GM23338 (cell line): ENCODE measurements at regions not wholly inside any gene's neighbourhood (a gene's known extent, or its start where the extent isn't known, plus 50 kb on each side); places are given as distances from the start of the nearest gene placed in this dataset.

Experiments
- ATAC-seq: fragments of 200-7000 bp; cut with Tn5 transposase; 3 replicates; pipeline ENCODE4 v1.9.1; 2020
- DNase-seq: peaks from one replicate; pipeline ENCODE4 v3.0.0-alpha.2; 2015; ENCODE audit warnings: low spot score
- H2AFZ ChIP-seq: fragments of 200-600 bp; sonication (generic); 2 replicates; pipeline ENCODE4 v1.8.0; 2016; ENCODE audit warnings: antibody characterized with exemption, mild to moderate bottlenecking, moderate library complexity
- H3F3A ChIP-seq: fragments of 200-600 bp; sonication (generic); replicated peaks from 2 replicates; pipeline ENCODE4 v1.8.0; 2017; ENCODE audit warnings: antibody characterized with exemption, mixed run types, low read depth
- H3K27ac ChIP-seq: fragments of 200-600 bp; sonication (generic); 2 replicates; pipeline ENCODE4 v1.6.1; 2016; ENCODE audit warnings: low read depth
- H3K27me3 ChIP-seq: fragments of 200-600 bp; sonication (generic); 2 replicates; pipeline ENCODE4 v1.8.0; 2016; ENCODE audit warnings: mild to moderate bottlenecking, mixed run types, moderate library complexity; ENCODE audit not compliant: insufficient read depth
- H3K36me3 ChIP-seq: fragments of 200-600 bp; sonication (generic); 2 replicates; pipeline ENCODE4 v1.8.0; 2016; ENCODE audit warnings: mild to moderate bottlenecking; ENCODE audit not compliant: insufficient read depth
- H3K4me1 ChIP-seq: fragments of 200-600 bp; sonication (generic); 2 replicates; pipeline ENCODE4 v1.8.0; 2016; ENCODE audit warnings: mild to moderate bottlenecking, moderate library complexity; ENCODE audit not compliant: insufficient read depth
- H3K4me2 ChIP-seq: fragments of 200-600 bp; sonication (generic); 2 replicates; pipeline ENCODE4 v1.7.1; 2017; ENCODE audit warnings: mixed run types
- H3K4me3 ChIP-seq: fragments of 200-600 bp; sonication (generic); 2 replicates; pipeline ENCODE4 v1.6.1; 2016; ENCODE audit warnings: mixed run types
- H3K79me2 ChIP-seq: fragments of 200-600 bp; sonication (generic); replicated peaks from 2 replicates; pipeline ENCODE4 v1.8.0; 2017; ENCODE audit warnings: mild to moderate bottlenecking; ENCODE audit not compliant: insufficient read depth
- H3K9me2 ChIP-seq: fragments of 200-600 bp; sonication (generic); 2 replicates; pipeline ENCODE4 v1.8.0; 2017; ENCODE audit not compliant: insufficient read depth
- H4K20me1 ChIP-seq: fragments of 200-600 bp; sonication (generic); replicated peaks from 2 replicates; pipeline ENCODE4 v1.8.0; 2017; ENCODE audit warnings: mild to moderate bottlenecking; ENCODE audit not compliant: insufficient read depth
- H3K27ac Mint-ChIP-seq: 2 replicates; pipeline ENCODE4 v1.8.0; 2020; ENCODE audit warnings: inconsistent platforms, mild to moderate bottlenecking, moderate library complexity, mixed read lengths
- H3K27me3 Mint-ChIP-seq: 3 replicates; pipeline ENCODE4 v1.8.0; 2022; ENCODE audit warnings: low read depth, mild to moderate bottlenecking, moderate library complexity, mixed read lengths, inconsistent platforms; ENCODE audit not compliant: insufficient read depth, poor library complexity
- H3K36me3 Mint-ChIP-seq: 3 replicates; pipeline ENCODE4 v1.8.0; 2021; ENCODE audit warnings: low read depth, mild to moderate bottlenecking, inconsistent platforms, moderate library complexity, mixed read lengths
- H3K4me1 Mint-ChIP-seq: 3 replicates; pipeline ENCODE4 v1.8.0; 2020; ENCODE audit warnings: mild to moderate bottlenecking, inconsistent platforms, mixed read lengths
- H3K4me3 Mint-ChIP-seq: 3 replicates; pipeline ENCODE4 v1.8.0; 2021; ENCODE audit warnings: moderate library complexity, mild to moderate bottlenecking, inconsistent platforms, mixed read lengths
- H3K9me3 Mint-ChIP-seq: 3 replicates; pipeline ENCODE4 v1.8.0; 2020; ENCODE audit warnings: moderate library complexity, mild to moderate bottlenecking, inconsistent platforms, mixed read lengths
- CREB1 ChIP-seq: fragments of 250-450 bp; sonication (Bioruptor Pico); IDR thresholded peaks from 2 replicates; pipeline ENCODE4 v1.5.0; 2020; ENCODE audit warnings: low read depth, mild to moderate bottlenecking, moderate library complexity
- EZH2 ChIP-seq: fragments of 200-600 bp; sonication (generic); IDR thresholded peaks from one replicate; pipeline ENCODE4 v1.8.0; 2017; ENCODE audit warnings: antibody characterized with exemption, mild to moderate bottlenecking, low read depth; ENCODE audit not compliant: unreplicated experiment
- EZH2phosphoT487 ChIP-seq: fragments of 200-600 bp; sonication (generic); IDR thresholded peaks from one replicate; pipeline ENCODE4 v1.8.1; 2018; ENCODE audit warnings: antibody characterized with exemption; ENCODE audit not compliant: unreplicated experiment
- JUNB ChIP-seq: IDR thresholded peaks from one replicate; pipeline ENCODE4 v1.6.1; 2016; ENCODE audit warnings: antibody characterized with exemption; ENCODE audit not compliant: unreplicated experiment
- NANOG ChIP-seq: IDR thresholded peaks from 2 replicates; pipeline ENCODE4 v1.6.1; 2016; ENCODE audit warnings: antibody characterized with exemption, borderline replicate concordance
- POLR2AphosphoS5 ChIP-seq: IDR thresholded peaks from 2 replicates; pipeline ENCODE4 v1.6.1; 2016; ENCODE audit warnings: antibody characterized with exemption, low read depth
- STAT1 ChIP-seq: IDR thresholded peaks from one replicate; pipeline ENCODE4 v1.6.1; 2016; ENCODE audit warnings: antibody characterized with exemption; ENCODE audit not compliant: unreplicated experiment
- ZNF114 ChIP-seq: fragments of 250-450 bp; sonication (Bioruptor Pico); IDR thresholded peaks from 2 replicates; pipeline ENCODE4 v1.5.0; 2020; ENCODE audit warnings: mild to moderate bottlenecking, moderate library complexity
- ZNF331 ChIP-seq: fragments of 250-450 bp; sonication (Bioruptor Pico); IDR thresholded peaks from 2 replicates; pipeline ENCODE4 v1.5.0; 2020; ENCODE audit warnings: low read depth, mild to moderate bottlenecking, moderate library complexity
- TF ChIP-seq, protein P1 (sequence below): IDR thresholded peaks from one replicate; pipeline ENCODE4 v1.6.1; 2018; ENCODE audit warnings: antibody characterized with exemption; ENCODE audit not compliant: unreplicated experiment
- TF ChIP-seq, protein P2 (sequence below): fragments of 250-450 bp; sonication (Bioruptor Pico); IDR thresholded peaks from 2 replicates; pipeline ENCODE4 v1.5.0; 2020; ENCODE audit warnings: mild to moderate bottlenecking, moderate library complexity
- TF ChIP-seq, protein P3 (sequence below), 2 experiments: fragments of 200-600 bp in 1 of 2; sonication (generic) in 1 of 2; conservative IDR thresholded peaks; 2 replicates each; pipeline versions ENCODE4 v1.5.1 to v1.6.1; 2016 to 2017; ENCODE audit warnings: antibody characterized with exemption in 2 of 2, low read depth in 2 of 2, mild to moderate bottlenecking in 2 of 2, moderate library complexity in 1 of 2
- TF ChIP-seq, protein P4 (sequence below): IDR thresholded peaks from 2 replicates; pipeline ENCODE4 v1.6.1; 2016; ENCODE audit warnings: antibody characterized with exemption

DNA sequence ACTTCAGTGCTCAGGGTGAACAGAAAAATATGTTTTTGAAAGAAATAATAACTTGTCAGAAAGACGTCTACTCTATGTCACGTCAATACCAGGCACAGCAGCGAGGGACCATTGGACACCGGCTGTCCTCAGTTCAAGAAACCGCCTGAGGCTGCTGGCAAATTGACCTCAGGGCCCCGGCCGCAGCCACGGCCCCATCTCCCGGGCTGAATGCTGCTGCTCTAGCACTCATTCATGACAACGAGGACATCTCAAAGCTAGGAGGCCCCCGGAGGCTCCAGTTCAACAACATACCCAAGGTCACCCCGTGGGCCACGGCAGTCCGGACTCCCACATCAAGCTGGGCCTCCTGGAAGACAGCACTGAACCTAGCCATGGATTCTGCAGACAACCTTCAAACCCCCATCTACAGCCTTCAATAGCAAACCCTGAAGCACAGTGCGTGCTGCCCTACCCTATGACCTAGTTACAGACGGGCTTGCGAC, 204.0 kb upstream of the NSMCE3 start:
- H3K4me1 ChIP-seq, result peaks cover 25% of the 10 kb centered on the region
- H3K4me3 ChIP-seq, result no peak overlapping the region
- no peaks in the 10 kb centered on the region for H4K20me1 ChIP-seq
- no peak for DNase-seq
- H3K4me1 Mint-ChIP-seq, result peaks cover 29% of the 10 kb centered on the region
- no peaks in the 10 kb centered on the region for H3K36me3 ChIP-seq
- no peak overlapping the region for H3K27ac Mint-ChIP-seq
- ATAC-seq, result no peak
- H3K27ac ChIP-seq, result no peak overlapping the region
- H3F3A ChIP-seq, result no peaks in the 10 kb centered on the region
- no peaks in the 10 kb centered on the region for H3K27me3 ChIP-seq
- no peaks in the 10 kb centered on the region for H3K36me3 Mint-ChIP-seq
- H3K27me3 Mint-ChIP-seq, result peaks cover 7% of the 10 kb centered on the region
- H3K4me3 Mint-ChIP-seq, result no peak overlapping the region
- TF ChIP-seq, protein P1, sequence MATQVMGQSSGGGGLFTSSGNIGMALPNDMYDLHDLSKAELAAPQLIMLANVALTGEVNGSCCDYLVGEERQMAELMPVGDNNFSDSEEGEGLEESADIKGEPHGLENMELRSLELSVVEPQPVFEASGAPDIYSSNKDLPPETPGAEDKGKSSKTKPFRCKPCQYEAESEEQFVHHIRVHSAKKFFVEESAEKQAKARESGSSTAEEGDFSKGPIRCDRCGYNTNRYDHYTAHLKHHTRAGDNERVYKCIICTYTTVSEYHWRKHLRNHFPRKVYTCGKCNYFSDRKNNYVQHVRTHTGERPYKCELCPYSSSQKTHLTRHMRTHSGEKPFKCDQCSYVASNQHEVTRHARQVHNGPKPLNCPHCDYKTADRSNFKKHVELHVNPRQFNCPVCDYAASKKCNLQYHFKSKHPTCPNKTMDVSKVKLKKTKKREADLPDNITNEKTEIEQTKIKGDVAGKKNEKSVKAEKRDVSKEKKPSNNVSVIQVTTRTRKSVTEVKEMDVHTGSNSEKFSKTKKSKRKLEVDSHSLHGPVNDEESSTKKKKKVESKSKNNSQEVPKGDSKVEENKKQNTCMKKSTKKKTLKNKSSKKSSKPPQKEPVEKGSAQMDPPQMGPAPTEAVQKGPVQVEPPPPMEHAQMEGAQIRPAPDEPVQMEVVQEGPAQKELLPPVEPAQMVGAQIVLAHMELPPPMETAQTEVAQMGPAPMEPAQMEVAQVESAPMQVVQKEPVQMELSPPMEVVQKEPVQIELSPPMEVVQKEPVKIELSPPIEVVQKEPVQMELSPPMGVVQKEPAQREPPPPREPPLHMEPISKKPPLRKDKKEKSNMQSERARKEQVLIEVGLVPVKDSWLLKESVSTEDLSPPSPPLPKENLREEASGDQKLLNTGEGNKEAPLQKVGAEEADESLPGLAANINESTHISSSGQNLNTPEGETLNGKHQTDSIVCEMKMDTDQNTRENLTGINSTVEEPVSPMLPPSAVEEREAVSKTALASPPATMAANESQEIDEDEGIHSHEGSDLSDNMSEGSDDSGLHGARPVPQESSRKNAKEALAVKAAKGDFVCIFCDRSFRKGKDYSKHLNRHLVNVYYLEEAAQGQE, result no peak
- TF ChIP-seq, protein P2, sequence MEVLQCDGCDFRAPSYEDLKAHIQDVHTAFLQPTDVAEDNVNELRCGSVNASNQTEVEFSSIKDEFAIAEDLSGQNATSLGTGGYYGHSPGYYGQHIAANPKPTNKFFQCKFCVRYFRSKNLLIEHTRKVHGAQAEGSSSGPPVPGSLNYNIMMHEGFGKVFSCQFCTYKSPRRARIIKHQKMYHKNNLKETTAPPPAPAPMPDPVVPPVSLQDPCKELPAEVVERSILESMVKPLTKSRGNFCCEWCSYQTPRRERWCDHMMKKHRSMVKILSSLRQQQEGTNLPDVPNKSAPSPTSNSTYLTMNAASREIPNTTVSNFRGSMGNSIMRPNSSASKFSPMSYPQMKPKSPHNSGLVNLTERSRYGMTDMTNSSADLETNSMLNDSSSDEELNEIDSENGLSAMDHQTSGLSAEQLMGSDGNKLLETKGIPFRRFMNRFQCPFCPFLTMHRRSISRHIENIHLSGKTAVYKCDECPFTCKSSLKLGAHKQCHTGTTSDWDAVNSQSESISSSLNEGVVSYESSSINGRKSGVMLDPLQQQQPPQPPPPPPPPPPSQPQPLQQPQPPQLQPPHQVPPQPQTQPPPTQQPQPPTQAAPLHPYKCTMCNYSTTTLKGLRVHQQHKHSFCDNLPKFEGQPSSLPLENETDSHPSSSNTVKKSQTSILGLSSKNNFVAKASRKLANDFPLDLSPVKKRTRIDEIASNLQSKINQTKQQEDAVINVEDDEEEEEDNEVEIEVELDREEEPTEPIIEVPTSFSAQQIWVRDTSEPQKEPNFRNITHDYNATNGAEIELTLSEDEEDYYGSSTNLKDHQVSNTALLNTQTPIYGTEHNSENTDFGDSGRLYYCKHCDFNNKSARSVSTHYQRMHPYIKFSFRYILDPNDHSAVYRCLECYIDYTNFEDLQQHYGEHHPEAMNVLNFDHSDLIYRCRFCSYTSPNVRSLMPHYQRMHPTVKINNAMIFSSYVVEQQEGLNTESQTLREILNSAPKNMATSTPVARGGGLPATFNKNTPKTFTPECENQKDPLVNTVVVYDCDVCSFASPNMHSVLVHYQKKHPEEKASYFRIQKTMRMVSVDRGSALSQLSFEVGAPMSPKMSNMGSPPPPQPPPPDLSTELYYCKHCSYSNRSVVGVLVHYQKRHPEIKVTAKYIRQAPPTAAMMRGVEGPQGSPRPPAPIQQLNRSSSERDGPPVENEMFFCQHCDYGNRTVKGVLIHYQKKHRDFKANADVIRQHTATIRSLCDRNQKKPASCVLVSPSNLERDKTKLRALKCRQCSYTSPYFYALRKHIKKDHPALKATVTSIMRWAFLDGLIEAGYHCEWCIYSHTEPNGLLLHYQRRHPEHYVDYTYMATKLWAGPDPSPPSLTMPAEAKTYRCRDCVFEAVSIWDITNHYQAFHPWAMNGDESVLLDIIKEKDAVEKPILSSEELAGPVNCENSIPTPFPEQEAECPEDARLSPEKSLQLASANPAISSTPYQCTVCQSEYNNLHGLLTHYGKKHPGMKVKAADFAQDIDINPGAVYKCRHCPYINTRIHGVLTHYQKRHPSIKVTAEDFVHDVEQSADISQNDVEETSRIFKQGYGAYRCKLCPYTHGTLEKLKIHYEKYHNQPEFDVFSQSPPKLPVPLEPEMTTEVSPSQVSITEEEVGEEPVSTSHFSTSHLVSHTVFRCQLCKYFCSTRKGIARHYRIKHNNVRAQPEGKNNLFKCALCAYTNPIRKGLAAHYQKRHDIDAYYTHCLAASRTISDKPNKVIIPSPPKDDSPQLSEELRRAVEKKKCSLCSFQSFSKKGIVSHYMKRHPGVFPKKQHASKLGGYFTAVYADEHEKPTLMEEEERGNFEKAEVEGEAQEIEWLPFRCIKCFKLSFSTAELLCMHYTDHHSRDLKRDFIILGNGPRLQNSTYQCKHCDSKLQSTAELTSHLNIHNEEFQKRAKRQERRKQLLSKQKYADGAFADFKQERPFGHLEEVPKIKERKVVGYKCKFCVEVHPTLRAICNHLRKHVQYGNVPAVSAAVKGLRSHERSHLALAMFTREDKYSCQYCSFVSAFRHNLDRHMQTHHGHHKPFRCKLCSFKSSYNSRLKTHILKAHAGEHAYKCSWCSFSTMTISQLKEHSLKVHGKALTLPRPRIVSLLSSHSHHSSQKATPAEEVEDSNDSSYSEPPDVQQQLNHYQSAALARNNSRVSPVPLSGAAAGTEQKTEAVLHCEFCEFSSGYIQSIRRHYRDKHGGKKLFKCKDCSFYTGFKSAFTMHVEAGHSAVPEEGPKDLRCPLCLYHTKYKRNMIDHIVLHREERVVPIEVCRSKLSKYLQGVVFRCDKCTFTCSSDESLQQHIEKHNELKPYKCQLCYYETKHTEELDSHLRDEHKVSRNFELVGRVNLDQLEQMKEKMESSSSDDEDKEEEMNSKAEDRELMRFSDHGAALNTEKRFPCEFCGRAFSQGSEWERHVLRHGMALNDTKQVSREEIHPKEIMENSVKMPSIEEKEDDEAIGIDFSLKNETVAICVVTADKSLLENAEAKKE (CRISPR knock-in tag), result no peak
- TF ChIP-seq, protein P3, sequence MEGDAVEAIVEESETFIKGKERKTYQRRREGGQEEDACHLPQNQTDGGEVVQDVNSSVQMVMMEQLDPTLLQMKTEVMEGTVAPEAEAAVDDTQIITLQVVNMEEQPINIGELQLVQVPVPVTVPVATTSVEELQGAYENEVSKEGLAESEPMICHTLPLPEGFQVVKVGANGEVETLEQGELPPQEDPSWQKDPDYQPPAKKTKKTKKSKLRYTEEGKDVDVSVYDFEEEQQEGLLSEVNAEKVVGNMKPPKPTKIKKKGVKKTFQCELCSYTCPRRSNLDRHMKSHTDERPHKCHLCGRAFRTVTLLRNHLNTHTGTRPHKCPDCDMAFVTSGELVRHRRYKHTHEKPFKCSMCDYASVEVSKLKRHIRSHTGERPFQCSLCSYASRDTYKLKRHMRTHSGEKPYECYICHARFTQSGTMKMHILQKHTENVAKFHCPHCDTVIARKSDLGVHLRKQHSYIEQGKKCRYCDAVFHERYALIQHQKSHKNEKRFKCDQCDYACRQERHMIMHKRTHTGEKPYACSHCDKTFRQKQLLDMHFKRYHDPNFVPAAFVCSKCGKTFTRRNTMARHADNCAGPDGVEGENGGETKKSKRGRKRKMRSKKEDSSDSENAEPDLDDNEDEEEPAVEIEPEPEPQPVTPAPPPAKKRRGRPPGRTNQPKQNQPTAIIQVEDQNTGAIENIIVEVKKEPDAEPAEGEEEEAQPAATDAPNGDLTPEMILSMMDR (conservative IDR thresholded peaks at IDR 0.05; ENCODE audit: low read depth in 2 of 2), result no peak
- TF ChIP-seq, protein P4, sequence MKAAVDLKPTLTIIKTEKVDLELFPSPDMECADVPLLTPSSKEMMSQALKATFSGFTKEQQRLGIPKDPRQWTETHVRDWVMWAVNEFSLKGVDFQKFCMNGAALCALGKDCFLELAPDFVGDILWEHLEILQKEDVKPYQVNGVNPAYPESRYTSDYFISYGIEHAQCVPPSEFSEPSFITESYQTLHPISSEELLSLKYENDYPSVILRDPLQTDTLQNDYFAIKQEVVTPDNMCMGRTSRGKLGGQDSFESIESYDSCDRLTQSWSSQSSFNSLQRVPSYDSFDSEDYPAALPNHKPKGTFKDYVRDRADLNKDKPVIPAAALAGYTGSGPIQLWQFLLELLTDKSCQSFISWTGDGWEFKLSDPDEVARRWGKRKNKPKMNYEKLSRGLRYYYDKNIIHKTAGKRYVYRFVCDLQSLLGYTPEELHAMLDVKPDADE, result no peak
- TF ChIP-seq CREB1 (CRISPR knock-in tag) (no peak), ZNF331 (CRISPR knock-in tag) (no peak), EZH2phosphoT487 (no peak), NANOG (no peak), ZNF114 (CRISPR knock-in tag) (no peak), JUNB (no peak), STAT1 (no peak), EZH2 (no peak), POLR2AphosphoS5 (no peak)
- H3K79me2 ChIP-seq, result no peaks in the 10 kb centered on the region
- no peak overlapping the region for H3K4me2 ChIP-seq
- H2AFZ ChIP-seq, result no peak overlapping the region
- no peaks in the 10 kb centered on the region for H3K9me2 ChIP-seq
- peaks cover 4% of the 10 kb centered on the region; the same call in 1 of the 3 replicates for H3K9me3 Mint-ChIP-seq
